Fibroblast of lung (primary cell): ENCODE measurements at regions not wholly inside any gene's neighbourhood (a gene's known extent, or its start where the extent isn't known, plus 50 kb on each side); places are given as distances from the start of the nearest gene placed in this dataset.
A peak's percentile ranks its signal among the peaks of the same experiment; 100 is the strongest.

Source experiments
- DNase-seq, 2 donors: peaks; one replicate each; pipeline versions ENCODE4 v3.0.0 to v3.0.0-alpha.2; 2010; ENCODE audit warnings: low read depth in 2 of 2
- H2AFZ ChIP-seq: 2 replicates; pipeline ENCODE4 v1.5.1; 2012; ENCODE audit warnings: low read length, control low read depth, inconsistent platforms
- H3K27ac ChIP-seq: 2 replicates; pipeline ENCODE4 v1.5.1; 2011; ENCODE audit warnings: low read length, control low read depth; ENCODE audit not compliant: insufficient read depth
- H3K27me3 ChIP-seq: 2 replicates; pipeline ENCODE4 v1.5.1; 2011; ENCODE audit warnings: mild to moderate bottlenecking, low read length; ENCODE audit not compliant: control insufficient read depth, insufficient read depth
- H3K36me3 ChIP-seq: 2 replicates; pipeline ENCODE4 v1.5.1; 2011; ENCODE audit warnings: low read length; ENCODE audit not compliant: control insufficient read depth, insufficient read depth
- H3K4me1 ChIP-seq: 2 replicates; pipeline ENCODE4 v1.5.1; 2011; ENCODE audit warnings: low read length; ENCODE audit not compliant: control insufficient read depth, insufficient read depth; ENCODE audit errors: extremely low read depth
- H3K4me2 ChIP-seq: 2 replicates; pipeline ENCODE4 v1.5.1; 2011; ENCODE audit warnings: low read length, control low read depth; ENCODE audit not compliant: insufficient read depth; ENCODE audit errors: extremely low read depth
- H3K4me3 ChIP-seq, 4 experiments: fragments of 200-600 bp in 1 of 4; sonication (generic) in 1 of 4; replicated peaks in 1 of 4; 2 replicates each; pipeline ENCODE4 v1.5.1; 2011 to 2016; ENCODE audit warnings: low read length in 4 of 4, low read depth in 3 of 4, mild to moderate bottlenecking in 3 of 4, control low read depth in 2 of 4, inconsistent platforms in 1 of 4, mixed read lengths in 1 of 4; ENCODE audit not compliant: insufficient read depth in 1 of 4; ENCODE audit errors: control extremely low read depth in 1 of 4
- H3K79me2 ChIP-seq: 2 replicates; pipeline ENCODE4 v1.5.1; 2012; ENCODE audit warnings: mild to moderate bottlenecking, low read length, inconsistent platforms; ENCODE audit not compliant: control insufficient read depth, insufficient read depth
- H3K9ac ChIP-seq: 2 replicates; pipeline ENCODE4 v1.5.1; 2011; ENCODE audit warnings: mild to moderate bottlenecking, low read length, control low read depth; ENCODE audit not compliant: insufficient read depth
- H3K9me3 ChIP-seq: 2 replicates; pipeline ENCODE4 v1.5.1; 2012; ENCODE audit warnings: low read depth, low read length; ENCODE audit not compliant: control insufficient read depth, insufficient read depth
- H4K20me1 ChIP-seq: 2 replicates; pipeline ENCODE4 v1.5.1; 2011; ENCODE audit warnings: low read length; ENCODE audit not compliant: control insufficient read depth, insufficient read depth; ENCODE audit errors: extremely low read depth
- EZH2 ChIP-seq: IDR thresholded peaks from 2 replicates; pipeline ENCODE4 v1.5.1; 2012; ENCODE audit warnings: low read length, control low read depth, mild to moderate bottlenecking; ENCODE audit errors: missing control alignments
- TF ChIP-seq, protein P1 (sequence below), 2 donors: IDR thresholded peaks in 1 of 2; conservative IDR thresholded peaks in 1 of 2; 1 replicate in 1 of 2; 2 replicates in 1 of 2; pipeline ENCODE4 v1.5.1; 2011 to 2012; ENCODE audit warnings: low read length in 2 of 2, control low read depth in 1 of 2, inconsistent platforms in 1 of 2, low read depth in 1 of 2, mild to moderate bottlenecking in 1 of 2

DNA sequence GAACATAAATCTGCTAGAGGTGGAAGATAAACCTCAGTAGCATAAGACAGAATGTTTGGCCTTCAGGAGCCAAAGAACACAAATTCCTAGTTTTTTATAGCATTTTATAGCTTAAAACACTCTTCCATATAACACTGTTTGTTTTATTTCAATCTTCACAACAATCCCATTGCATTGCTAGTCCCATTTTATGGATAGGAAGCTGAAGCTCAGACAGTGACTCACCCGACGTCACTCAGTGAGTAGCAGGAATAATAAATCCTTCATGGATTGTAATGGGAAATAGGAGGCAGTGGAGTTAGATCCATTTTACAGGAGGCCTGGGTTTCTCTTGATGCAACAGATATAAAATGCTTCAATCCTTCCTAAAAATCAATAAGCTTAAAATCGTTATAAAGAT, 217.5 kb downstream of the RAB28 start:
- Histone ChIP-seq H3K4me3 (no peak overlapping the region), H3K79me2 (no peaks in the 10 kb centered on the region), H3K9me3 (no peaks in the 10 kb centered on the region), H3K9ac (no peak overlapping the region), H3K27me3 (no peaks in the 10 kb centered on the region), H3K4me1 (no peaks in the 10 kb centered on the region), H2AFZ (no peak overlapping the region), H3K36me3 (no peaks in the 10 kb centered on the region), H3K4me2 (no peak overlapping the region), H3K27ac (no peak overlapping the region), H4K20me1 (no peaks in the 10 kb centered on the region)
- TF ChIP-seq EZH2 = no peak
- TF ChIP-seq, protein P1, sequence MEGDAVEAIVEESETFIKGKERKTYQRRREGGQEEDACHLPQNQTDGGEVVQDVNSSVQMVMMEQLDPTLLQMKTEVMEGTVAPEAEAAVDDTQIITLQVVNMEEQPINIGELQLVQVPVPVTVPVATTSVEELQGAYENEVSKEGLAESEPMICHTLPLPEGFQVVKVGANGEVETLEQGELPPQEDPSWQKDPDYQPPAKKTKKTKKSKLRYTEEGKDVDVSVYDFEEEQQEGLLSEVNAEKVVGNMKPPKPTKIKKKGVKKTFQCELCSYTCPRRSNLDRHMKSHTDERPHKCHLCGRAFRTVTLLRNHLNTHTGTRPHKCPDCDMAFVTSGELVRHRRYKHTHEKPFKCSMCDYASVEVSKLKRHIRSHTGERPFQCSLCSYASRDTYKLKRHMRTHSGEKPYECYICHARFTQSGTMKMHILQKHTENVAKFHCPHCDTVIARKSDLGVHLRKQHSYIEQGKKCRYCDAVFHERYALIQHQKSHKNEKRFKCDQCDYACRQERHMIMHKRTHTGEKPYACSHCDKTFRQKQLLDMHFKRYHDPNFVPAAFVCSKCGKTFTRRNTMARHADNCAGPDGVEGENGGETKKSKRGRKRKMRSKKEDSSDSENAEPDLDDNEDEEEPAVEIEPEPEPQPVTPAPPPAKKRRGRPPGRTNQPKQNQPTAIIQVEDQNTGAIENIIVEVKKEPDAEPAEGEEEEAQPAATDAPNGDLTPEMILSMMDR (conservative IDR thresholded peaks at IDR 0.05 in 1 of 2, IDR thresholded peaks at IDR 0.05 in 1 of 2; ENCODE audit: low read depth in 1 of 2, low read length in 2 of 2) = no peak
- DNase-seq = peak in 1 of 2 donors; percentile 23

DNA sequence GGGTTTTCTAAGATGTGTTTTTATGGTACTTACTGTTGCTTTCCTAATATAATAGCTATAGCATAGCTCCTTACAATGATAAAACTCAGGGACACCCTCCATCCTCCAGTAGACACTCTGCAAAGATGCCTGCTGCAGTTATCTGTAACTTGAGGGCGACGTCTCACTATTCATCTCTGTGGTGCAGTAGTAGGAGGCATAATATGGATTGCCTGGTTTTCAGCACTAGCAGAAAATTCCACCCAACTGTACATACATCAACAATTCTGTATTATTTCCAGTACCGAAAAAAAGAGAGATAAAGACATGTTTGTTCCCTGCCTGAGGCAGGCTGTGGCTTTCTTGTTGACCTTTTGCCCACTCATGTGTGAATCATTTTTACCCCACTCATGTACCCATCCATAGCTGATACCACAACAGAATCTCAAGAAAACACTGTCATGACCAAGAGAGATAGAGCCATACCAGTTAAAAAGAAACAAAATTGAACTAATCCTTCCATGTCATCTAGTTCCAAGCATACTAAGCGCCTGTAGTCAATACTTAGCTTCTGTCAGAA, 220.1 kb downstream of the RAB28 start:
- Histone ChIP-seq H3K36me3 (no peaks in the 10 kb centered on the region), H2AFZ (no peak overlapping the region), H3K4me1 (no peaks in the 10 kb centered on the region), H3K9me3 (no peaks in the 10 kb centered on the region), H4K20me1 (no peaks in the 10 kb centered on the region), H3K9ac (no peak overlapping the region), H3K27ac (no peak overlapping the region), H3K79me2 (no peaks in the 10 kb centered on the region), H3K4me2 (no peak overlapping the region), H3K4me3 (no peak overlapping the region), H3K27me3 (no peaks in the 10 kb centered on the region)
- peak in 1 of 2 donors; percentile 52 for DNase-seq
- TF ChIP-seq, protein P1 (conservative IDR thresholded peaks at IDR 0.05 in 1 of 2, IDR thresholded peaks at IDR 0.05 in 1 of 2; ENCODE audit: low read depth in 1 of 2, low read length in 2 of 2) = no peak
- TF ChIP-seq EZH2 = no peak

DNA sequence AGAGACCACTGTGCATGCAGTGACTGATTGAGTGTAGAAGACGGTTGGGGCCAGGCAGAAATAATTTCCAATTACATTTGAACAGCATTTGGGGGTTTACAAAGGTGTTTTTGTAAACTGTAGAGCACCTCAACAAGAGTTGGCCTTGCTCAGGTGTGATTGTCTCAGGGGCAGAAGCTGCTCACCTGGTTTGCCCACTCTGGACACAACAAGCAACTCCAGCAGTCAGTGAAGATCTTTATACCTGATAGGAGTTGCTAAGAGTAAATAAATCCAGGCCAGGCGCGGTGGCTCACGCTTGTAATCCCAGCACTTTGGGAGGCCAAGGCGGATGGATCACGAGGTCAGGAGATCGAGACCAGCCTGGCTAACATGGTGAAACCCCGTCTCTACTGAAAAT, 221.3 kb downstream of the RAB28 start:
- TF ChIP-seq EZH2 = no peak
- TF ChIP-seq, protein P1 (conservative IDR thresholded peaks at IDR 0.05 in 1 of 2, IDR thresholded peaks at IDR 0.05 in 1 of 2; ENCODE audit: low read depth in 1 of 2, low read length in 2 of 2) = no peak
- Histone ChIP-seq H3K9me3 (no peaks in the 10 kb centered on the region), H3K4me2 (no peak overlapping the region), H3K36me3 (no peaks in the 10 kb centered on the region), H3K79me2 (no peaks in the 10 kb centered on the region), H4K20me1 (no peaks in the 10 kb centered on the region), H3K4me1 (no peaks in the 10 kb centered on the region), H3K9ac (no peak overlapping the region), H3K27me3 (no peaks in the 10 kb centered on the region), H3K27ac (no peak overlapping the region), H3K4me3 (no peak overlapping the region), H2AFZ (no peak overlapping the region)
- no peak for DNase-seq
